Activated CD8-positive, alpha-beta memory T cell treated with anti-CD3 and anti-CD28 coated beads, Interleukin-2, amount 10 ng/mL, durations not matched to agents 7 days and 5 days (primary cell): ENCODE measurements at regions not wholly inside any gene's neighbourhood (a gene's known extent, or its start where the extent isn't known, plus 50 kb on each side); places are given as distances from the start of the nearest gene placed in this dataset.
"Not testable (repeated sequence)": the region's sequence is repeated elsewhere in the genome, so short reads cannot be mapped to it uniquely, and the experiment has no call there.

Experiments used
- ATAC-seq: fragments of 150-1000 bp; cut with Tn5 transposase; one replicate; pipeline ENCODE4 v1.10.0; 2021; ENCODE audit warnings: moderate library complexity
- CTCF ChIA-PET: fragments of 350-600 bp; sonication (Branson Sonifier 250); formaldehyde crosslinking; loops from one replicate; lab custom pipeline; 2021; ENCODE audit warnings: antibody characterized with exemption; lab: Charles Lee
- DNase-seq: peaks from one replicate; pipeline ENCODE4 v3.0.0-alpha.2; 2020
- H3K27ac Mint-ChIP-seq: one replicate; pipeline ENCODE4 v1.8.0; 2021; ENCODE audit warnings: mild to moderate bottlenecking, mixed read lengths
- H3K27me3 Mint-ChIP-seq: one replicate; pipeline ENCODE4 v1.8.0; 2021; ENCODE audit warnings: mixed read lengths
- H3K36me3 Mint-ChIP-seq: one replicate; pipeline ENCODE4 v1.8.0; 2021; ENCODE audit warnings: mild to moderate bottlenecking, mixed read lengths
- H3K4me1 Mint-ChIP-seq: one replicate; pipeline ENCODE4 v1.8.0; 2021; ENCODE audit warnings: mixed read lengths
- H3K4me3 Mint-ChIP-seq: one replicate; pipeline ENCODE4 v1.8.0; 2021; ENCODE audit warnings: mild to moderate bottlenecking, moderate library complexity, mixed read lengths
- H3K9me3 Mint-ChIP-seq: one replicate; pipeline ENCODE4 v1.8.0; 2022; ENCODE audit warnings: low read depth, mixed read lengths

DNA sequence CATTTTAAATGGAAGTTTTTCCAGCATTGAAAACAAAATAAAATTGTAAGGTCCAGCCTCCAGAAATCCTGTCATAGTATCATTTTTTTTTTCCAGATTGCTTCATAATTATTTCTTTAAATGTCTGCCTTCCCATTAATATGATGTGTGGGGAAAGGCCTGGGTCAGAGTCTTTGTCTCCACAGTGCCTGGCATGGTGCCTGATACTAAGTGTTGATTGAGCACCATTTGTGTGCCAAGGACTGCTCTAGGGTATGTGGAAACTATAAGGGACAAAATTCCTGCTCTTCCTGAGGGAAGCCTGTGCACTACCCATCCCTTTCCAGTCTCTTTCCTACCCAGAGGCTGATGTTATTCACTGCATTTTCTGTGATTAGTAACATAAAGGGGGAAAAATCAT lies 53.1 kb upstream of the BEND4 start:
- peaks cover 4% of the 10 kb centered on the region for H3K27me3 Mint-ChIP-seq

DNA sequence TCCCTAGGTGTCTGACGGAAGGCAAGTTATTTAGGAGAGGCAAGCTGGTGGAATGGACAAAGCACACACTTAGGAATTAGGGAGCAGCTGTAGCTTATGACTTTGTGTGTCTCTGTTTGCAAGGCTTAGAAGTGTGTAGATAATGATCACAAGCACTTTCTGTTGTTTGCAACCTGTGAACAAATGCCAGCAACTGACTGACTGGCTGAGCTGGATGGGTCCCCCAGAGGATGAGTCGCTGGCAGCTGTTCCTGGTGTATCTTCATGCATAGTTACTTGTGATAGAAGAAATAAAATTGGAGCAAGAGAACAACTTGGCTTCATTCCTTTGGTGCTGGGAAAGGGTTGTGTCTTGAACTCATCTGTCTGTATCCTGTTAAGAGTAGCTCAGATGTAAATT lies 64.2 kb upstream of the BEND4 start:
- DNase-seq (no peak), ATAC-seq (no peak)
- Mint-ChIP-seq H3K27ac (no peak overlapping the region), H3K36me3 (no peaks in the 10 kb centered on the region), H3K27me3 (no peaks in the 10 kb centered on the region), H3K4me1 (no peaks in the 10 kb centered on the region), H3K4me3 (no peak overlapping the region), H3K9me3 (no peaks in the 10 kb centered on the region)
- CTCF ChIA-PET = no interaction called here

More for the DNA sequence above, 53.1 kb upstream of the BEND4 start:
- H3K9me3 Mint-ChIP-seq = no peaks in the 10 kb centered on the region
- ATAC-seq (no peak), DNase-seq (no peak)
- CTCF ChIA-PET = no interaction called here
- H3K36me3 Mint-ChIP-seq = no peaks in the 10 kb centered on the region
- H3K4me3 Mint-ChIP-seq = no peak overlapping the region
- H3K4me1 Mint-ChIP-seq = no peaks in the 10 kb centered on the region
- no peak overlapping the region for H3K27ac Mint-ChIP-seq

DNA sequence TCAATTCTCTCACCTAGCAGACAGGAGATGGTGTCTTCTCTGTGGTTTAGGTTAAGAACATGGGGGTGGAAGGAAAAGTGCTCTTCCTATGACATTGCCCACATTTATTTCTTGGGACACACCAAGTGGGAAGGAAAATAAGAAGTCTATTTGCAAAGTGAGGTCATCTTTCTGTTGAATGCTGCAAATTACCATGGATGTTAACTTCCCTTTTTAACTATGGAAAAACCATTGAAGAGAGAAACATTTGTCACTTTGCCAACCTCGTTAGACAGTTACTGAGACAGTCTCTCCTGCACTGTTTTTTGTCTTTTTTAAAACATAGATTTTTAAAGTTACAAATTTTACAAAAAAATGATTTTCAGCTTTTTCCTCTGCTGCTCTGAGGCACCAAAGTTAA lies 72.8 kb upstream of the BEND4 start:
- CTCF ChIA-PET = no interaction called here
- Mint-ChIP-seq H3K27me3 (no peaks in the 10 kb centered on the region), H3K4me1 (no peaks in the 10 kb centered on the region), H3K4me3 (no peak overlapping the region), H3K27ac (no peak overlapping the region), H3K36me3 (no peaks in the 10 kb centered on the region), H3K9me3 (no peaks in the 10 kb centered on the region)
- ATAC-seq (no peak), DNase-seq (no peak)

DNA sequence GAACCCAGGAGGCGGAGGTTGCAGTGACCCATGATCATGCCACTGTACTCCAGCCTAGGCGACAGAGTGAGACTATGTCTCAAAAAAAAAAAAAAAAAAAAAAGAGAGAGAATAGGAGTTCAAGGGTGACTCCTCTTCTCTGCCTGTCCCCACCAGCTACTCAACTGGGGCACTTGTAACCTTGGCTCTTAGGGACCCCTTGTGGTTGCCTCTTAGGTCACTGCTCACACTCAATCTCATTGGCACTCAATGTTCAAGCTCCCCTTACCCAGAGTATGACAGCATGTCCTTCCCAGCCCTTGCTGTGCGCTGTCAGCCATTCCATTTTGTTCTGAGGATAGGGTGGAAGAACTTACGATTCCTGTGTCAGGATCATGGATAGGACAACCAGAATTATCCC lies 82.4 kb upstream of the BEND4 start:
- Mint-ChIP-seq H3K27me3 (no peaks in the 10 kb centered on the region), H3K36me3 (no peaks in the 10 kb centered on the region), H3K4me3 (no peak overlapping the region), H3K9me3 (no peaks in the 10 kb centered on the region), H3K4me1 (no peaks in the 10 kb centered on the region), H3K27ac (no peak overlapping the region)
- CTCF ChIA-PET = no interaction called here
- no peak for ATAC-seq
- no peak for DNase-seq

DNA sequence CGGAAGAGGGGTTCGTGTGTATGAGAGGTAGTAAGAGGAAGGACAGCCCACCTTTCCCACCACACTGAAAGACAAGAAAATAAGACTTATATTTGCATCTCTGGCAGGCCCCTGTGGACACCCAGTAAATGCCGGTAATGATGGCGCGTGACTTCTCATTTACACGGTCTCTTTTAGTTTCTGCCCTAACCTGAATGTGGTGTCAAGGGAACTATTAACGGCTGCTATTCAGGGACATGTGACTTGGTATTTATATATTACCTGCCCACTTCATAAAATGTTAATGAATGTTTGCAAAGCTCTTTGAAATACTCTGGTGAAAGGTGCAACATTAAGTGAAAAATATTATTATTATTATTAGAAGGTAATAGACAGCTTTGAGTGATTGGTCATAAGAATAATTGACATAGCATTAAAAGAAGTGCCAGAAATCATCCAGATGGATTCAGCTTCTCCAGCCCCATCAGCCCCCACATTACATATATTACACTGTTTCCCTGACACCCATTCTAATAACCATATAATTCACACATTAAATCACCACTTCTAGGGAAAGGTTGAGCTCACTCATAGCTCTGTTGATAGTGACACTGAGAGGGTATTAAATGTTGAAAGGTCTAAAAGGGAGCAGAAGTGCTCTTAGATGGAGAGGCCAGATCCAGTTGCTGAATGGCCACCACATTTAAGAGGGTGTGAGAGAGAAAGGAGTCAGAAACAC lies 83.0 kb upstream of the BEND4 start:
- CTCF ChIA-PET = no interaction called here
- ATAC-seq = no peak
- Mint-ChIP-seq H3K27me3 (no peaks in the 10 kb centered on the region), H3K4me1 (no peaks in the 10 kb centered on the region), H3K9me3 (no peaks in the 10 kb centered on the region), H3K4me3 (no peak overlapping the region), H3K36me3 (no peaks in the 10 kb centered on the region), H3K27ac (no peak overlapping the region)
- DNase-seq = no peak

DNA sequence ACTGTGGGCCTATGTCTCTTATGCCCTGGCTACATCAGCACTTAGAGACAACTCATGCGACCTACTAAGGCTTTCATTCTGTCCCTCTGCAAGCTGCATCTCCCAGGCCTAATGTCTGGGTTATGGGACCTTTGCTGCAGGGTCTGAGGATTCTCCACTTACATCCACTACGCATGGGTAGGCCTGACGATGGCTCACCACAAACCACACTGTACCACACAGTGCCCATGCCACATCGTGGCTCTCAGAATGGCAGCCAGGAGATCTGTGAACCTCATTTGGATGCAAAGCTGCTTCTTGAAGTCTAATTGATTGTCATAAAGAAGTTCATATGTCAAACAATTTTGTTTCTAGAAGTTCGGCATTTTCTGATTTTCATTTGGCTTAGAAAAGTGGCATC lies 84.6 kb upstream of the BEND4 start:
- Mint-ChIP-seq H3K4me3 (no peak overlapping the region), H3K27ac (no peak overlapping the region), H3K9me3 (no peaks in the 10 kb centered on the region), H3K36me3 (no peaks in the 10 kb centered on the region), H3K4me1 (no peaks in the 10 kb centered on the region), H3K27me3 (no peaks in the 10 kb centered on the region)
- DNase-seq (no peak), ATAC-seq (no peak)
- CTCF ChIA-PET = no interaction called here

DNA sequence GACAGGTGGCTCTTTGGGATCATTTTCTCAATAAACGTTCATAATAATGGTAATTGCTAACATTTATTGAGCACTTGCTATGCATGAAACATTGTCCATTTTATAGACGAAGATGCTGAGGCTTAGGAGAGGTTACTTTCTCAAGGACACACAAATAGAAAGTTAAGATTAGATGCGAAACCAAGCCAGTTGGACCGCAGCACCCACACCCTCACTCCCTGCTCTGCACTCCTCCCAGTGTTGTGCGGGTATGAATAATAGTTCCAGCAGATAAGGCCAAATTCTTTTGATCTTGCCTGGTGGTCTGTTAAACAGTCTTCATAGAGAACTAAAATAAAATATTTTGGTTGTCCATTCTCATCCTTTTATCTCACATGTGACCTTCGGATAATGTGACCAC lies 85.0 kb upstream of the BEND4 start:
- DNase-seq (no peak), ATAC-seq (no peak)
- Mint-ChIP-seq H3K4me1 (no peaks in the 10 kb centered on the region), H3K9me3 (no peaks in the 10 kb centered on the region), H3K4me3 (no peak overlapping the region), H3K36me3 (no peaks in the 10 kb centered on the region), H3K27me3 (no peaks in the 10 kb centered on the region), H3K27ac (no peak overlapping the region)
- CTCF ChIA-PET = no interaction called here

DNA sequence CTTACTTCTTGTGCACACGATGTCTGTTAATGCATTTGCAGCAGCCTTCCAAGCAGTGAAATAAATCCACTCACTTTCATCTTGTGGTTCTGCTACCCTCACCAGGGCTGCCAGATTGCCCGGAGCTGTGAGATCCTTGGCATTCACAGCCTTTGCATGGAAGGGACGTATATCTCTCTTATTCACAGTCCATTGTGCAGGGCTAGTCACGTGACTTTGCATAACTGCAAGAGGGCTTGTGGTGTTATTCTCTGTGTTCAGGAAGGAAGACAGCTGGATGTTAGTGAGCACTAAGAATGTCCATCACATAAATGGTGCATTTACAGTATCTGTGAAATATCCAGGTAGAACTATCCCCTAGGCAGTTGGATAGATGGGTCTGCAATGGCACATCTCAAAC lies 96.5 kb upstream of the BEND4 start:
- DNase-seq = no peak
- H3K27ac Mint-ChIP-seq = no peak overlapping the region
- no peak for ATAC-seq
- H3K4me3 Mint-ChIP-seq = no peak overlapping the region
- H3K4me1 Mint-ChIP-seq = no peaks in the 10 kb centered on the region
- no peaks in the 10 kb centered on the region for H3K36me3 Mint-ChIP-seq
- H3K27me3 Mint-ChIP-seq = peaks cover 6% of the 10 kb centered on the region
- CTCF ChIA-PET = no interaction called here
- no peaks in the 10 kb centered on the region for H3K9me3 Mint-ChIP-seq

DNA sequence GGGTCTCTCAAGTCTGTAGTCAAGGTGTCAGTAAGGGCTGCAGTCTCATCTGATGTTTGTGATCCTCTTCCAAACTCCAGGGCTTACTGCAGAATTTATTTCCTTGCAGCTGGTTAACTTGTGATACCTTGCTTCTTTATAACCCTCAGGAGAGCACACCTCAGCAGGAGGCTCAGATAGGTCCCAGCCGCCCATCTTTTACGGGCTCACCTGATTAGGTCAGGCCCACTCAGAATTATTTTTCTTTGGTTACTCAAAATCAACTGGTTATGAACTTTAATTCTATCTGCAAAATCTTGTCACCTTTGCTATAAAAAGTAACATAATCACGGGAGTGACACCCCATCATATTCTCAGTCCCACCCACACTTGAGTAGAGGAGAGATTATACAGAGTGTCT lies 99.9 kb upstream of the BEND4 start:
- Mint-ChIP-seq H3K27ac (no peak overlapping the region), H3K4me3 (no peak overlapping the region), H3K36me3 (no peaks in the 10 kb centered on the region), H3K9me3 (no peaks in the 10 kb centered on the region), H3K27me3 (peaks cover 4% of the 10 kb centered on the region), H3K4me1 (no peaks in the 10 kb centered on the region)
- CTCF ChIA-PET = no interaction called here
- ATAC-seq = no peak
- no peak for DNase-seq

DNA sequence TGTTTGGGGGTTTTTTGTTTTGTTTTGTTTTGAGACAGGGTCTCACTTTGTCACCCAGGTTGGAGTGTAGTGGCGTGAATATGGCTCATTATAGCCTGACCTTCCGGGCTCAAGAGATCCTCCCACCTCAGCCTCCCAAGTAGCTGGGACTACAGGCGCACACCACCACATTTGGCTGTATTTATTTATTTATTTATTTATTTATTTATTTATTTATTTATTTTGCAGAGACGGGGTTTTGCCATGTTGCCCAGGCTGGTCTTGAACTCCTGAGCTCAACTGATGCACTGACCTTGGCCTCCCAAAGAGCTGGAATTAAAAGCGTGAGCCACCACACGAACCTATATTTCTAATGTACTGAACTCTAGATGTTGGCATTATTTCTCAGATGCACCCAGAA lies 105.2 kb upstream of the BEND4 start:
- H3K27me3 Mint-ChIP-seq, H3K4me1 Mint-ChIP-seq, CTCF ChIA-PET, H3K27ac Mint-ChIP-seq, H3K4me3 Mint-ChIP-seq, ATAC-seq, H3K9me3 Mint-ChIP-seq, DNase-seq, H3K36me3 Mint-ChIP-seq: not testable (repeated sequence)

DNA sequence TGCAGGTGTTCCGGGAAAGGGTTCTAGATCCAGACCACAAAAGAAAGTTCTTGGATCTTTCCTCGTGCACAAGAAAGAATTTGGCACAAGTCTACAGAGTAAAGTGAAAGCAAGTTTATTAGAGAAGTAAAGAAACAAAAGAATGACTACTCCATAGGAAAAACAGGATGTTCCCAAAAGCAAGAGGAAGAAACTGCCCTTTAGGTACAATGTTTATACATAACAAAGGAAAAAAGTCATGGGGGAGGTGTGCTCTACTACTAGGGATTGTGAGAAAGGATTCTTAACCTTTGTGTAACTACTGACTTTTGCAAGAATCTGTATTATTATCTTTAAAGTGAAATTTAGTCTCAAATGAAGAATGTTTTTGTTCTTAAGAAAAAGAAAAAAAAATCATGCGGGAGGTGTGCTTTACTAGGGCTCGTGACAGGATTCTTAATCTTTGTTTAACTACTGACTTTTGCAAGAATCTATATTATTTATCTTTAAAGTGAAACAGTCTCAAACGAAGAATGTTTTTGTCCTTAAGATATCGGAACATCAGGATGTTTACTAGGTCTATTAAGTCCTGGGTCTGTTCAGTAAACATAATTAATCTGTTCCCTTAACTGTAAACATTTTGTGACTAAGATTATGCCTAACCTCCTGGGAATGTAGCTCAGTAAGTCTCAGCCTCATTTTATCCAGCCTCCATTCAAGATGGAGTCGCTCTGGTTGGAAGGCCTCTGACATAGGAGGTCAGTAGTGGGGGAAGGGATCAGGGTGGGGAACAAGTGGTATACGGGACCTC lies 110.4 kb upstream of the BEND4 start:
- Mint-ChIP-seq H3K27ac (no peak overlapping the region), H3K36me3 (no peaks in the 10 kb centered on the region), H3K4me1 (no peaks in the 10 kb centered on the region), H3K9me3 (no peaks in the 10 kb centered on the region), H3K27me3 (no peaks in the 10 kb centered on the region), H3K4me3 (no peak overlapping the region)
- no peak for ATAC-seq
- CTCF ChIA-PET = no interaction called here
- no peak for DNase-seq

DNA sequence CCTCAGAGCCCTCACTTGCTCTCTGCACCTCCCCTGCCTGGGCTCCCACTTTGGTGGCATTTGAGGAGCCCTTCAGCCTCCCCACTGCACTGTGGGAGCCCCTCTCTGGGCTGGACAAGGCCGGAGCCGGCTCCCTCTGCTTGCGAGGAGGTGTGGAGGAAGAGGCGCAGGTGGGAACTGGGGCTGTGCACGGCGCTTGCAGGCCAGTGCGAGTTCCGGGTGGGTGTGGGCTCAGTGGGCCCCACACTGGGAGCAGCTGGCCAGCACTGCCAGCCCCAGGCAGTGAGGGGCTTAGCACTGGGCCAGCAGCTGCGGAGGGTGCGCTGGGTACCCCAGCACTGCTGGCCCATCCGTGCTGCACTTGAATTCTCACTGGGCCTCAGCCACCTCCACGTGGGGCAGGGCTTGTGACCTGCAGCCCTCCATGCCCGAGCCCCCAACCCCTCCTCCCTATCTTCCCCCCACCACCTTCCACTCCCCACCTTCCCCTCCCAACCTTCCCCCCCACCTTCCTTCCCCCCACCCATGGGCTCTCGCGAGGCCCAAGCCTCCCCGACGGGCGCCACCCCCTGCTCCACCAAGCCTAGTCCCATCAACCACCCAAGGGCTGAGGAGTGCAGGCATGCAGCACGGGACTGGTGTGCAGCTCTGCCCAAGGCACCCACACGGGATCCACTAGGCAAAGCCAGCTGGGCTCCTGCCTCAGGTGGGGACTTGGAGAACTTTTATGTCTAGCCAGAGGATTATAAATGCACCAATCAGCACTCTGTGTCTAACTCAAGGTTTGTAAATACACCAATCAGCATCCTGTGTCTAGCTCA lies 113.5 kb upstream of the BEND4 start:
- Mint-ChIP-seq H3K27me3 (no peaks in the 10 kb centered on the region), H3K27ac (no peak overlapping the region), H3K9me3 (no peaks in the 10 kb centered on the region), H3K36me3 (no peaks in the 10 kb centered on the region), H3K4me1 (no peaks in the 10 kb centered on the region), H3K4me3 (no peak overlapping the region)
- DNase-seq (no peak), ATAC-seq (no peak)
- CTCF ChIA-PET = no interaction called here

DNA sequence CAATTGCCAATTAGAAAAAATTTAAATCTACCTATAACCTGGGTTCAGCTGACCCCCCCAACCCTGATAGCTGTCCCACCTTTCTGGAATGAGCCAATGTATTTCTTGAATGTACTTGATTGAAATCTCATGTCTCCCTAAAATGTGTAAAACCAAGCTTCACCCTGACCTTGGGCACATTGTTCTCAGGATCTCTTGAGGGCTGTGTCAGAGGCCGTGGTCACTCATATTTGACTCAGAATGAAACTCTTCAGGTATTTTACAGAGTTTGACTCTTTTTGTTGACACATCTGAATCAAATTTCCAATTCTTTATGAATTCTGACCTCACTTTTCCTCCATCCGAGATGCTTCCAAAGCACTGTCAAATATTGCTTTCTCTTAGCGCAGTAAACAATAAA lies 115.3 kb upstream of the BEND4 start:
- no peaks in the 10 kb centered on the region for H3K9me3 Mint-ChIP-seq
- CTCF ChIA-PET = no interaction called here
- no peaks in the 10 kb centered on the region for H3K36me3 Mint-ChIP-seq
- H3K4me1 Mint-ChIP-seq = no peaks in the 10 kb centered on the region
- H3K4me3 Mint-ChIP-seq = no peak overlapping the region
- no peak for ATAC-seq
- H3K27me3 Mint-ChIP-seq = peaks cover 3% of the 10 kb centered on the region
- DNase-seq = no peak
- H3K27ac Mint-ChIP-seq = no peak overlapping the region

DNA sequence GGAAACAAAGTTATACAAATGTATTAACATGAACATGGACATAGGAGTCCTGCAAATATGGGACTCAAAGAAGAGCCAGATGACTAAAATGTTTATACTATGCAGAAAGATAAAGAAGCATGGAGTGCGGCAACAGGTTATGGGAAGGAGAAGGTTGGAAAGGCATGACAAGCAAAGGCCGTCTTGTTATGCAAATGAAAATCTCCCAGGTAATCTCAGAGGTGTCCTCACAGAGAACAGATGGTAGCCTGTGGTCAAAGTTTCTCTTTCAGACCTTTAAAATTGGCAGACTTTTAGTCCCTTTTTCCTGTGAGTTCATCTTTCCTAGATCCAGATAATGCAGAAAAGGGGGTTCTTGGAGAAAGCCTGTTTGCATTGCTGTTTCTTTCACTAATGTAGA lies 116.4 kb upstream of the BEND4 start:
- H3K27me3 Mint-ChIP-seq = peaks cover 3% of the 10 kb centered on the region
- H3K36me3 Mint-ChIP-seq = no peaks in the 10 kb centered on the region
- H3K4me1 Mint-ChIP-seq = no peaks in the 10 kb centered on the region
- CTCF ChIA-PET = no interaction called here
- no peak overlapping the region for H3K27ac Mint-ChIP-seq
- ATAC-seq (no peak), DNase-seq (no peak)
- no peaks in the 10 kb centered on the region for H3K9me3 Mint-ChIP-seq
- no peak overlapping the region for H3K4me3 Mint-ChIP-seq
